Immature natural killer cell (primary cell): ENCODE measurements at regions not wholly inside any gene's neighbourhood (a gene's known extent, or its start where the extent isn't known, plus 50 kb on each side); places are given as distances from the start of the nearest gene placed in this dataset.

Experiments
- DNase-seq, 3 donors: peaks; one replicate each; pipeline ENCODE4 v3.0.0; 2022; ENCODE audit warnings: mixed read lengths in 1 of 3
- H3K27ac Mint-ChIP-seq, 6 donors: one replicate each; pipeline ENCODE4 v1.8.0; 2020; ENCODE audit warnings: mixed read lengths in 6 of 6, mild to moderate bottlenecking in 5 of 6, inconsistent platforms in 4 of 6, moderate library complexity in 3 of 6
- H3K27me3 Mint-ChIP-seq, 3 donors: one replicate each; pipeline ENCODE4 v1.8.0; 2020 to 2021; ENCODE audit warnings: low read depth in 3 of 3, mild to moderate bottlenecking in 3 of 3, mixed read lengths in 3 of 3, moderate library complexity in 3 of 3, inconsistent platforms in 1 of 3
- H3K36me3 Mint-ChIP-seq, 3 donors: one replicate each; pipeline ENCODE4 v1.8.0; 2020; ENCODE audit warnings: mixed read lengths in 3 of 3, inconsistent platforms in 2 of 3, mild to moderate bottlenecking in 2 of 3
- H3K4me1 Mint-ChIP-seq, 2 donors: one replicate each; pipeline ENCODE4 v1.8.0; 2020; ENCODE audit warnings: inconsistent platforms in 2 of 2, mild to moderate bottlenecking in 2 of 2, mixed read lengths in 2 of 2, moderate library complexity in 1 of 2
- H3K4me3 Mint-ChIP-seq, 5 donors: one replicate each; pipeline ENCODE4 v1.8.0; 2020; ENCODE audit warnings: mild to moderate bottlenecking in 5 of 5, mixed read lengths in 5 of 5, inconsistent platforms in 3 of 5, moderate library complexity in 3 of 5
- H3K9me3 Mint-ChIP-seq, 6 donors: one replicate each; pipeline ENCODE4 v1.8.0; 2020; ENCODE audit warnings: mild to moderate bottlenecking in 6 of 6, mixed read lengths in 6 of 6, inconsistent platforms in 4 of 6, moderate library complexity in 3 of 6

GRCh38 chr2:118279005-118279404, 190.7 kb downstream of the INSIG2 start:
- Mint-ChIP-seq H3K36me3 (no peaks in the 10 kb centered on the region), H3K27me3 (peaks cover 3 to 6% (median 6%) of the 10 kb centered on the region in 3 donors), H3K27ac (no peak overlapping the region), H3K4me3 (no peak overlapping the region), H3K4me1 (no peaks in the 10 kb centered on the region), H3K9me3 (no peaks in the 10 kb centered on the region)
- no peak for DNase-seq

GRCh38 chr2:118278046-118278445, 189.8 kb downstream of the INSIG2 start:
- no peak overlapping the region for H3K27ac Mint-ChIP-seq
- peaks cover 3 to 7% (median 6%) of the 10 kb centered on the region in 3 donors for H3K27me3 Mint-ChIP-seq
- H3K9me3 Mint-ChIP-seq, result no peaks in the 10 kb centered on the region
- no peaks in the 10 kb centered on the region for H3K4me1 Mint-ChIP-seq
- no peak overlapping the region for H3K4me3 Mint-ChIP-seq
- no peaks in the 10 kb centered on the region for H3K36me3 Mint-ChIP-seq
- DNase-seq, result no peak

GRCh38 chr2:118274841-118275510, 186.7 kb downstream of the INSIG2 start:
- Mint-ChIP-seq H3K27ac (no peak overlapping the region), H3K4me3 (no peak overlapping the region), H3K36me3 (no peaks in the 10 kb centered on the region), H3K27me3 (peaks cover 2 to 8% (median 4%) of the 10 kb centered on the region in 3 donors), H3K4me1 (no peaks in the 10 kb centered on the region), H3K9me3 (no peaks in the 10 kb centered on the region)
- DNase-seq, result no peak

- no peaks in the 10 kb centered on the region for H3K36me3 Mint-ChIP-seq
- peaks cover 2 to 9% (median 5%) of the 10 kb centered on the region in 3 donors for H3K27me3 Mint-ChIP-seq
- no peak overlapping the region for H3K4me3 Mint-ChIP-seq
- H3K4me1 Mint-ChIP-seq, result no peaks in the 10 kb centered on the region
- DNase-seq, result no peak
- peaks cover 0 to 2% (median 0%) of the 10 kb centered on the region in 6 donors for H3K9me3 Mint-ChIP-seq
- H3K27ac Mint-ChIP-seq, result no peak overlapping the region
Measured at GRCh38 chr2:118272391-118272790, 184.1 kb downstream of the INSIG2 start.

- no peak for DNase-seq
- H3K36me3 Mint-ChIP-seq, result no peaks in the 10 kb centered on the region
Measured at GRCh38 chr2:118269408-118270051, 181.3 kb downstream of the INSIG2 start.

GRCh38 chr2:118268268-118268667, 180.0 kb downstream of the INSIG2 start:
- Mint-ChIP-seq H3K36me3 (no peaks in the 10 kb centered on the region), H3K4me1 (no peaks in the 10 kb centered on the region), H3K27ac (no peak overlapping the region), H3K9me3 (peaks cover 0 to 2% (median 0%) of the 10 kb centered on the region in 6 donors), H3K27me3 (peaks cover 4 to 10% (median 5%) of the 10 kb centered on the region in 3 donors), H3K4me3 (no peak overlapping the region)
- DNase-seq, result no peak

More at GRCh38 chr2:118269408-118270051, 181.3 kb downstream of the INSIG2 start:
- no peaks in the 10 kb centered on the region for H3K4me1 Mint-ChIP-seq
- peaks cover 4 to 10% (median 6%) of the 10 kb centered on the region in 3 donors for H3K27me3 Mint-ChIP-seq
- peaks cover 0 to 2% (median 0%) of the 10 kb centered on the region in 6 donors for H3K9me3 Mint-ChIP-seq
- H3K27ac Mint-ChIP-seq, result no peak overlapping the region
- no peak overlapping the region for H3K4me3 Mint-ChIP-seq

- H3K4me3 Mint-ChIP-seq, result no peak overlapping the region
- no peaks in the 10 kb centered on the region for H3K36me3 Mint-ChIP-seq
- H3K9me3 Mint-ChIP-seq, result peaks cover 0 to 2% (median 0%) of the 10 kb centered on the region in 6 donors
- H3K27ac Mint-ChIP-seq, result no peak overlapping the region
- peaks cover 0 to 1% of the 10 kb centered on the region in 2 donors for H3K4me1 Mint-ChIP-seq
- peaks cover 2 to 10% (median 7%) of the 10 kb centered on the region in 3 donors for H3K27me3 Mint-ChIP-seq
- no peak for DNase-seq
Measured at GRCh38 chr2:118265873-118266455, 177.7 kb downstream of the INSIG2 start.

GRCh38 chr2:118264232-118264990, 176.1 kb downstream of the INSIG2 start:
- DNase-seq, result no peak
- Mint-ChIP-seq H3K27ac (no peak overlapping the region), H3K9me3 (peaks cover 0 to 2% (median 0%) of the 10 kb centered on the region in 6 donors), H3K27me3 (peaks cover 2 to 10% (median 5%) of the 10 kb centered on the region in 3 donors), H3K36me3 (no peaks in the 10 kb centered on the region), H3K4me1 (peaks cover 0 to 1% of the 10 kb centered on the region in 2 donors), H3K4me3 (no peak overlapping the region)

GRCh38 chr2:118257696-118258095, 169.4 kb downstream of the INSIG2 start:
- Mint-ChIP-seq H3K4me3 (no peak overlapping the region), H3K4me1 (peaks cover 0 to 1% of the 10 kb centered on the region in 2 donors), H3K27ac (no peak overlapping the region), H3K9me3 (no peaks in the 10 kb centered on the region), H3K27me3 (peaks cover 3 to 7% (median 6%) of the 10 kb centered on the region in 3 donors), H3K36me3 (no peaks in the 10 kb centered on the region)
- DNase-seq, result no peak

- no peaks in the 10 kb centered on the region for H3K4me1 Mint-ChIP-seq
- H3K4me3 Mint-ChIP-seq, result no peak overlapping the region
- H3K27me3 Mint-ChIP-seq, result peaks cover 3 to 7% (median 3%) of the 10 kb centered on the region in 3 donors
Measured at GRCh38 chr2:118255771-118256372, 167.6 kb downstream of the INSIG2 start.

GRCh38 chr2:118255301-118255700, 167.0 kb downstream of the INSIG2 start:
- no peaks in the 10 kb centered on the region for H3K4me1 Mint-ChIP-seq
- no peaks in the 10 kb centered on the region for H3K36me3 Mint-ChIP-seq
- no peak overlapping the region for H3K4me3 Mint-ChIP-seq
- DNase-seq, result no peak
- H3K9me3 Mint-ChIP-seq, result no peaks in the 10 kb centered on the region
- H3K27ac Mint-ChIP-seq, result no peak overlapping the region
- peaks cover 3 to 7% (median 3%) of the 10 kb centered on the region in 3 donors for H3K27me3 Mint-ChIP-seq

More at GRCh38 chr2:118255771-118256372, 167.6 kb downstream of the INSIG2 start:
- Mint-ChIP-seq H3K9me3 (no peaks in the 10 kb centered on the region), H3K36me3 (no peaks in the 10 kb centered on the region), H3K27ac (no peak overlapping the region)
- no peak for DNase-seq

- no peak overlapping the region for H3K27ac Mint-ChIP-seq
- no peak overlapping the region for H3K4me3 Mint-ChIP-seq
- no peaks in the 10 kb centered on the region for H3K36me3 Mint-ChIP-seq
- H3K4me1 Mint-ChIP-seq, result peaks cover 0 to 4% of the 10 kb centered on the region in 2 donors
- peaks cover 3 to 11% (median 3%) of the 10 kb centered on the region in 3 donors for H3K27me3 Mint-ChIP-seq
- no peak for DNase-seq
- no peaks in the 10 kb centered on the region for H3K9me3 Mint-ChIP-seq
Measured at GRCh38 chr2:118254116-118254515, 165.8 kb downstream of the INSIG2 start.

GRCh38 chr2:118251427-118251826, 163.2 kb downstream of the INSIG2 start:
- no peaks in the 10 kb centered on the region for H3K9me3 Mint-ChIP-seq
- H3K27ac Mint-ChIP-seq, result no peak overlapping the region
- peaks cover 3 to 6% (median 3%) of the 10 kb centered on the region in 3 donors for H3K27me3 Mint-ChIP-seq

More at GRCh38 chr2:118251427-118251826, 163.2 kb downstream of the INSIG2 start:
- peaks cover 0 to 4% of the 10 kb centered on the region in 2 donors for H3K4me1 Mint-ChIP-seq
- H3K36me3 Mint-ChIP-seq, result no peaks in the 10 kb centered on the region
- no peak overlapping the region for H3K4me3 Mint-ChIP-seq
- no peak for DNase-seq
